SU-DHL-6 (cell line): ENCODE measurements at regions not wholly inside any gene's neighbourhood (a gene's known extent, or its start where the extent isn't known, plus 50 kb on each side); places are given as distances from the start of the nearest gene placed in this dataset.

ENCODE experiments used
- H2AFZ ChIP-seq: fragments of 200-600 bp; sonication (generic); 2 replicates; pipeline ENCODE4 v1.6.1; 2014; ENCODE audit warnings: low read depth, mild to moderate bottlenecking, moderate library complexity, mixed read lengths, antibody characterized with exemption, low read length; ENCODE audit not compliant: severe bottlenecking
- H3F3A ChIP-seq: fragments of 200-600 bp; shearing (Covaris generic); 2 replicates; pipeline ENCODE4 v1.6.0; 2016; ENCODE audit warnings: antibody characterized with exemption, mild to moderate bottlenecking; ENCODE audit not compliant: insufficient read depth
- H3K27ac ChIP-seq: fragments of 200-600 bp; sonication (generic); 2 replicates; pipeline ENCODE4 v1.5.1; 2016; ENCODE audit warnings: low read depth, mild to moderate bottlenecking, low read length, moderate library complexity, mixed read lengths
- H3K27me3 ChIP-seq: fragments of 200-600 bp; sonication (generic), shearing (Covaris generic); 2 replicates; pipeline ENCODE4 v1.6.0; 2014; ENCODE audit warnings: mild to moderate bottlenecking, low read length
- H3K36me3 ChIP-seq: fragments of 200-600 bp; sonication (generic); 2 replicates; pipeline ENCODE4 v1.6.1; 2014; ENCODE audit warnings: mild to moderate bottlenecking, low read length, mixed read lengths
- H3K4me2 ChIP-seq: fragments of 300-600, 200-600 bp; shearing (Covaris generic), sonication (generic); 2 replicates; pipeline ENCODE4 v1.6.0; 2014; ENCODE audit warnings: low read length, low read depth, mild to moderate bottlenecking; ENCODE audit not compliant: poor library complexity, severe bottlenecking
- H3K4me3 ChIP-seq: fragments of 200-600 bp; sonication (generic); 2 replicates; pipeline ENCODE4 v1.5.1; 2014; ENCODE audit warnings: antibody characterized with exemption, low read length, mild to moderate bottlenecking, mixed read lengths; ENCODE audit not compliant: insufficient read depth, poor library complexity, severe bottlenecking
- H3K79me2 ChIP-seq: fragments of 200-600 bp; sonication (generic); 2 replicates; pipeline ENCODE4 v1.6.1; 2014; ENCODE audit warnings: mild to moderate bottlenecking, low read length, moderate library complexity; ENCODE audit not compliant: insufficient read depth
- H3K9ac ChIP-seq: fragments of 200-600 bp; sonication (generic); 2 replicates; pipeline ENCODE4 v1.7.0; 2014; ENCODE audit warnings: mild to moderate bottlenecking, low read length
- H3K9me2 ChIP-seq: fragments of 200-600 bp; sonication (generic); replicated peaks from 2 replicates; pipeline ENCODE4 v1.6.1; 2014; ENCODE audit warnings: low read length; ENCODE audit not compliant: insufficient read depth
- H3K9me3 ChIP-seq: fragments of 200-600 bp; sonication (generic); 2 replicates; pipeline ENCODE4 v1.6.1; 2014; ENCODE audit warnings: low read length, mixed read lengths; ENCODE audit not compliant: insufficient read depth
- H4K20me1 ChIP-seq: fragments of 200-600 bp; sonication (generic); 2 replicates; pipeline ENCODE4 v1.6.1; 2014; ENCODE audit warnings: low read depth, mild to moderate bottlenecking, antibody characterized with exemption, low read length, moderate library complexity, mixed read lengths
- CTCF ChIP-seq: fragments of 200-600 bp; sonication (generic); IDR thresholded peaks from one replicate; pipeline ENCODE4 v1.5.1; 2017; ENCODE audit warnings: antibody characterized with exemption, mild to moderate bottlenecking, low read length, moderate library complexity; ENCODE audit not compliant: insufficient read depth, poor library complexity, severe bottlenecking
- EZH2phosphoT487 ChIP-seq: fragments of 200-600 bp; sonication (generic), shearing (Covaris generic); conservative IDR thresholded peaks from 2 replicates; pipeline ENCODE4 v1.6.1; 2018; ENCODE audit warnings: mild to moderate bottlenecking, antibody characterized with exemption, low read length, moderate library complexity, mixed read lengths

DNA sequence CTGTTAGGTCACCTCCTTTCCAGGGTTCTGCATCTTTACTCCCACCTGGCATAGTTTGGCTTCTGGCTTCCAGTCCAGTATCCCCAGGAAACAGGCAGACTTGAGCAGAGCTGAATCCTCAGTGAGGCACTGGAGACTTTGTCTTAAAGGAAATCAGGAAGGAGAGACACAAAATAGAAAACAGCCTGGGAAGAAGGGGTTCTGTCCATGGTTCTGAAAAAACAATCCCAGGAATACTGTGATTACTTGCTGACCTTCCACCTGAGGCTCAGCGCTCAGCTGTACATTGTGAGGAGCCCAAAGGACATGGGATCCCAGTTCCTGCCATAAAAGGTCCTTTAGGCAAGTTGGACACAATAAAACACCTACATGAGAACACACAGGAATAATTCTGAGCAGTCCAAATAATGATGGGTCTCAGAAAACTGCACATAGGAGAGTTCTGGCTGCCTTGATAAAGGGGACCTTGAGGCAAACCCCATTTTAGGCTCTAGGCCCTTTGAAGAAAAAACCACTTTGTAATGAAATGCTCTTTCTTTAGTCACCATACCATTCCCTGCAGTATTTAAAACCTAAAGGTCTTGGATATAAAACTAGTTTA lies 81.4 kb upstream of the CRHR1 start:
- no peaks in the 10 kb centered on the region for H3F3A ChIP-seq
- no peaks in the 10 kb centered on the region for H3K9me2 ChIP-seq
- TF ChIP-seq EZH2phosphoT487 = no peak
- no peak for TF ChIP-seq CTCF
- H3K9me3 ChIP-seq = no peaks in the 10 kb centered on the region
- no peaks in the 10 kb centered on the region for H3K27me3 ChIP-seq
- no peak overlapping the region for H2AFZ ChIP-seq
- no peak overlapping the region for H3K4me3 ChIP-seq
- no peaks in the 10 kb centered on the region for H3K79me2 ChIP-seq
- no peak overlapping the region for H3K27ac ChIP-seq
- no peaks in the 10 kb centered on the region for H3K36me3 ChIP-seq
- no peaks in the 10 kb centered on the region for H4K20me1 ChIP-seq
- H3K9ac ChIP-seq = no peak overlapping the region
- no peak overlapping the region for H3K4me2 ChIP-seq

DNA sequence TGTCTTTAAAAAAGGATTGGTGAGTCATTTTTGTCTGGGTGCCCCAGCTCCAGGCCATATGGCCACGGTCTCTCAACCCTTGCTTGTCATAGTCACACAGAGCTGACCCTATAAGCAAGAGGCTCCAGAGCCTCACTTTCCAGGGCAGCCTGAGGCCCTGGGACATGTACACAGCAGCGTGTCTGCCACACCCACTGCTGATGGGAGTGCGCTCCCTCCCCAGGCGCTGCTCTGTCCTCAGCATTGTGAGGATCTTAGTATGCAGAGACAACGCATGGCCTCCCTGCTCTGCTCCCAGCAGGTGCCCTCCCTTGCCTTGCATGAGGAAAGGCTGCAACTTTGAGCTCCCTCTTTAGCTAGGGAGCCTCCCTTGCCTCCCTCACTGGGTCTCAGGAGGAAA lies 80.8 kb upstream of the CRHR1 start:
- Histone ChIP-seq H3K9me3 (no peaks in the 10 kb centered on the region), H3K4me2 (no peak overlapping the region), H4K20me1 (no peaks in the 10 kb centered on the region), H3K36me3 (no peaks in the 10 kb centered on the region), H3K27ac (no peak overlapping the region), H3K9me2 (no peaks in the 10 kb centered on the region), H3K27me3 (no peaks in the 10 kb centered on the region), H2AFZ (no peak overlapping the region), H3K79me2 (no peaks in the 10 kb centered on the region), H3F3A (no peaks in the 10 kb centered on the region), H3K4me3 (no peak overlapping the region), H3K9ac (no peak overlapping the region)
- no peak for TF ChIP-seq CTCF
- no peak for TF ChIP-seq EZH2phosphoT487

DNA sequence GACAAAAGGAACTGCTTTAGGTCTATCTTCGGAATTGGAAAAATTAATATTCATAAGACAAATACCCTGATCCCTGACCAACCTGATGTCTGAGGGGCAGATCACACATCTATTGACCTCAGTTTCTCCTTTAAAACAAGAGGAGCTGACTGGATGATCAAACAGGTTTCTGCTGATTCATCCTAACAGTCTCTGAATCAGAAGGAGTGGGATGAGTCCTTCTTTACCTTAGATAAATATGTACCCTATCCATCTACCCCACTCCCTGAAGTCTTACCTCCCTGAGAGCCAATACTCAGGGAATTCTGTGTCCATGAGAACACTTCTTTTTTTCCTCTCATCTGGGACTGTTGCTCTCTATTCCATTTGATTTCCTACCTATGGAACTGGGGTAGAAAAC lies 80.3 kb upstream of the CRHR1 start:
- Histone ChIP-seq H3K9me3 (no peaks in the 10 kb centered on the region), H3K9ac (no peak overlapping the region), H3F3A (no peaks in the 10 kb centered on the region), H3K4me2 (no peak overlapping the region), H3K36me3 (no peaks in the 10 kb centered on the region), H2AFZ (no peak overlapping the region), H3K4me3 (no peak overlapping the region), H3K27ac (no peak overlapping the region), H3K79me2 (no peaks in the 10 kb centered on the region), H3K9me2 (no peaks in the 10 kb centered on the region), H3K27me3 (no peaks in the 10 kb centered on the region), H4K20me1 (no peaks in the 10 kb centered on the region)
- no peak for TF ChIP-seq EZH2phosphoT487
- no peak for TF ChIP-seq CTCF
